ENCODE measurements at regions not wholly inside any gene's neighbourhood (a gene's known extent, or its start where the extent isn't known, plus 50 kb on each side); places are given as distances from the start of the nearest gene placed in this dataset.
"Not testable (repeated sequence)": the region's sequence is repeated elsewhere in the genome, so short reads cannot be mapped to it uniquely, and the experiment has no call there.

- no peak for TF ChIP-seq CTCF (IDR thresholded peaks at IDR 0.05; ENCODE audit: extremely low read depth, insufficient read depth, missing control alignments)
- in situ Hi-C loops (cut with MboI; ENCODE audit: low pct_unique_long_range_greater_than_20kb, low sequenced_read_pairs, unreplicated experiment), result no loop called here
- DNase-seq (ENCODE audit: low spot score), result no peak
These were observed 60.5 kb upstream of the FBXO28 start for GRCh38 chr1:224053456-224053855.

GRCh38 chr1:224052772-224053171 is 61.1 kb upstream of the FBXO28 start:
- DNase-seq (ENCODE audit: low spot score), result no peak
- in situ Hi-C loops (cut with MboI; ENCODE audit: low pct_unique_long_range_greater_than_20kb, low sequenced_read_pairs, unreplicated experiment), result no loop called here
- TF ChIP-seq CTCF (IDR thresholded peaks at IDR 0.05; ENCODE audit: extremely low read depth, insufficient read depth, missing control alignments), result no peak

GRCh38 chr1:224051782-224052181 is 62.1 kb upstream of the FBXO28 start:
- DNase-seq (ENCODE audit: low spot score); in situ Hi-C loops (cut with MboI; ENCODE audit: low pct_unique_long_range_greater_than_20kb, low sequenced_read_pairs, unreplicated experiment): not testable (repeated sequence)

- in situ Hi-C loops (cut with MboI; ENCODE audit: low pct_unique_long_range_greater_than_20kb, low sequenced_read_pairs, unreplicated experiment), result no loop called here
- no peak for DNase-seq (ENCODE audit: low spot score)
- TF ChIP-seq CTCF (IDR thresholded peaks at IDR 0.05; ENCODE audit: extremely low read depth, insufficient read depth, missing control alignments), result no peak
These were observed 62.9 kb upstream of the FBXO28 start for GRCh38 chr1:224051086-224051406.

- in situ Hi-C loops (cut with MboI; ENCODE audit: low pct_unique_long_range_greater_than_20kb, low sequenced_read_pairs, unreplicated experiment), result no loop called here
- DNase-seq (ENCODE audit: low spot score), result no peak
- no peak for TF ChIP-seq CTCF (IDR thresholded peaks at IDR 0.05; ENCODE audit: extremely low read depth, insufficient read depth, missing control alignments)
These were observed 66.4 kb upstream of the FBXO28 start for GRCh38 chr1:224047538-224047937.

- no peak for DNase-seq (ENCODE audit: low spot score)
- no peak for TF ChIP-seq CTCF (IDR thresholded peaks at IDR 0.05; ENCODE audit: extremely low read depth, insufficient read depth, missing control alignments)
- in situ Hi-C loops (cut with MboI; ENCODE audit: low pct_unique_long_range_greater_than_20kb, low sequenced_read_pairs, unreplicated experiment), result no loop called here
These were observed 68.4 kb upstream of the FBXO28 start for GRCh38 chr1:224045556-224045955.

GRCh38 chr1:224044420-224044819 is 69.5 kb upstream of the FBXO28 start:
- TF ChIP-seq CTCF (IDR thresholded peaks at IDR 0.05; ENCODE audit: extremely low read depth, insufficient read depth, missing control alignments), result no peak
- no peak for DNase-seq (ENCODE audit: low spot score)
- in situ Hi-C loops (cut with MboI; ENCODE audit: low pct_unique_long_range_greater_than_20kb, low sequenced_read_pairs, unreplicated experiment), result no loop called here
